ENCODE measurements at regions not wholly inside any gene's neighbourhood (a gene's known extent, or its start where the extent isn't known, plus 50 kb on each side); places are given as distances from the start of the nearest gene placed in this dataset.
"Not testable (repeated sequence)": the region's sequence is repeated elsewhere in the genome, so short reads cannot be mapped to it uniquely, and the experiment has no call there.

- no peak for TF ChIP-seq ZNF462 (CRISPR knock-in tag; IDR thresholded peaks at IDR 0.05)
- no peak for TF ChIP-seq EZH2 (IDR thresholded peaks at IDR 0.05; ENCODE audit: low read depth, unreplicated experiment)
- TF ChIP-seq POLR2AphosphoS5 (IDR thresholded peaks at IDR 0.05; ENCODE audit: low read depth), result no peak
- TF ChIP-seq ZNF114 (CRISPR knock-in tag; IDR thresholded peaks at IDR 0.05), result no peak
- TF ChIP-seq CREB1 (CRISPR knock-in tag; IDR thresholded peaks at IDR 0.05; ENCODE audit: low read depth), result no peak
- no peak for TF ChIP-seq NANOG (IDR thresholded peaks at IDR 0.05; ENCODE audit: borderline replicate concordance)
- TF ChIP-seq EZH2phosphoT487 (IDR thresholded peaks at IDR 0.05; ENCODE audit: unreplicated experiment), result no peak
- no peak for TF ChIP-seq JUNB (IDR thresholded peaks at IDR 0.05; ENCODE audit: unreplicated experiment)
Observed at GRCh38 chrY:10987626-10988025, 1459.9 kb downstream of the TSPY10 start (continued).

- H3K36me3 Mint-ChIP-seq (ENCODE audit: low read depth), result peaks cover 96% of the 10 kb centered on the region
- H2AFZ ChIP-seq, result no peak overlapping the region
- H3K9me2 ChIP-seq (ENCODE audit: insufficient read depth), result no peaks in the 10 kb centered on the region
- peaks cover 100% of the 10 kb centered on the region for H3K9me3 Mint-ChIP-seq
- no peak for DNase-seq (ENCODE audit: low spot score)
- H3K79me2 ChIP-seq (replicated peaks; ENCODE audit: insufficient read depth), result no peaks in the 10 kb centered on the region
- no peaks in the 10 kb centered on the region for H3K4me1 Mint-ChIP-seq
- H3F3A ChIP-seq (replicated peaks; ENCODE audit: low read depth), result no peaks in the 10 kb centered on the region
- no peak overlapping the region for H3K27ac ChIP-seq (ENCODE audit: low read depth)
- no peaks in the 10 kb centered on the region for H3K36me3 ChIP-seq (ENCODE audit: insufficient read depth)
- no peaks in the 10 kb centered on the region for H3K4me1 ChIP-seq (ENCODE audit: insufficient read depth)
- peaks cover 11% of the 10 kb centered on the region for H3K27me3 Mint-ChIP-seq (ENCODE audit: insufficient read depth, low read depth, poor library complexity)
- no peak overlapping the region for H3K27ac Mint-ChIP-seq
- H3K4me2 ChIP-seq, result no peak overlapping the region
- H4K20me1 ChIP-seq (replicated peaks; ENCODE audit: insufficient read depth), result no peaks in the 10 kb centered on the region
- no peaks in the 10 kb centered on the region for H3K27me3 ChIP-seq (ENCODE audit: insufficient read depth)
- no peak overlapping the region for H3K4me3 ChIP-seq
- H3K4me3 Mint-ChIP-seq, result no peak overlapping the region
- ATAC-seq, result no peak
- TF ChIP-seq NANOG (IDR thresholded peaks at IDR 0.05; ENCODE audit: borderline replicate concordance), result no peak
- TF ChIP-seq REST (IDR thresholded peaks at IDR 0.05; ENCODE audit: unreplicated experiment), result no peak
- TF ChIP-seq CTCF (conservative IDR thresholded peaks at IDR 0.05; ENCODE audit: low read depth in 2 of 2), result no peak
Observed at GRCh38 chrY:10993955-10994354, 1466.3 kb downstream of the TSPY10 start.

GRCh38 chrY:10999715-11000114, 1472.0 kb downstream of the TSPY10 start:
- not testable (repeated sequence) for H3K4me3 Mint-ChIP-seq; H3K4me3 ChIP-seq; ATAC-seq; H4K20me1 ChIP-seq (replicated peaks; ENCODE audit: insufficient read depth); H3F3A ChIP-seq (replicated peaks; ENCODE audit: low read depth); H3K36me3 ChIP-seq (ENCODE audit: insufficient read depth); H3K27ac Mint-ChIP-seq; H3K4me1 Mint-ChIP-seq; DNase-seq (ENCODE audit: low spot score); H3K4me2 ChIP-seq; H3K4me1 ChIP-seq (ENCODE audit: insufficient read depth); H3K27me3 ChIP-seq (ENCODE audit: insufficient read depth); H3K27ac ChIP-seq (ENCODE audit: low read depth); H2AFZ ChIP-seq; H3K79me2 ChIP-seq (replicated peaks; ENCODE audit: insufficient read depth); H3K9me2 ChIP-seq (ENCODE audit: insufficient read depth)
- Mint-ChIP-seq H3K36me3 (ENCODE audit: low read depth) (peaks cover 81% of the 10 kb centered on the region), H3K9me3 (peaks cover 92% of the 10 kb centered on the region), H3K27me3 (ENCODE audit: insufficient read depth, low read depth, poor library complexity) (peaks cover 21% of the 10 kb centered on the region)
